OCI-LY1 (cell line): ENCODE measurements at regions not wholly inside any gene's neighbourhood (a gene's known extent, or its start where the extent isn't known, plus 50 kb on each side); places are given as distances from the start of the nearest gene placed in this dataset.

ENCODE experiments used
- CTCF ChIP-seq: fragments of 200-600 bp; sonication (generic), shearing (Covaris generic); IDR thresholded peaks from 2 replicates; pipeline ENCODE4 v1.5.1; 2017; ENCODE audit warnings: mild to moderate bottlenecking, antibody characterized with exemption, low read length, moderate library complexity, mixed read lengths
- EZH2 ChIP-seq: fragments of 200-600 bp; sonication (generic), shearing (Covaris generic); IDR thresholded peaks from 2 replicates; pipeline ENCODE4 v1.8.0; 2017; ENCODE audit warnings: borderline replicate concordance, mixed run types, mild to moderate bottlenecking, antibody characterized with exemption, low read length, moderate library complexity, mixed read lengths

GRCh38 chr10:2547606-2548005 is 519.7 kb upstream of the PFKP start:
- TF ChIP-seq CTCF (no peak), EZH2 (no peak)
